Neural cell (in vitro differentiated cells): ENCODE measurements at regions not wholly inside any gene's neighbourhood (a gene's known extent, or its start where the extent isn't known, plus 50 kb on each side); places are given as distances from the start of the nearest gene placed in this dataset.

Experiments
- CTCF ChIP-seq: fragments of 450-650 bp; IDR thresholded peaks from 2 replicates; pipeline ENCODE4 v1.5.1; 2014; ENCODE audit warnings: antibody characterized with exemption, mild to moderate bottlenecking, moderate library complexity; ENCODE audit not compliant: poor library complexity, severe bottlenecking
- EZH2 ChIP-seq: fragments of 200-600, 300-800 bp; shearing (Covaris generic), sonication (generic); IDR thresholded peaks from 2 replicates; pipeline ENCODE4 v1.6.1; 2014; ENCODE audit warnings: antibody characterized with exemption, low read length, borderline replicate concordance, mild to moderate bottlenecking; ENCODE audit not compliant: insufficient read depth, poor library complexity, severe bottlenecking
- POLR2AphosphoS5 ChIP-seq: IDR thresholded peaks from 2 replicates; pipeline ENCODE4 v1.6.1; 2012
- RAD21 ChIP-seq: fragments of 450-650 bp; conservative IDR thresholded peaks from 2 replicates; pipeline ENCODE4 v1.6.1; 2014; ENCODE audit warnings: antibody characterized with exemption, mild to moderate bottlenecking, moderate library complexity
- SMC3 ChIP-seq: fragments of 450-650 bp; conservative IDR thresholded peaks from 2 replicates; pipeline ENCODE4 v1.6.1; 2014; ENCODE audit warnings: antibody characterized with exemption, mild to moderate bottlenecking, moderate library complexity; ENCODE audit not compliant: poor library complexity

DNA sequence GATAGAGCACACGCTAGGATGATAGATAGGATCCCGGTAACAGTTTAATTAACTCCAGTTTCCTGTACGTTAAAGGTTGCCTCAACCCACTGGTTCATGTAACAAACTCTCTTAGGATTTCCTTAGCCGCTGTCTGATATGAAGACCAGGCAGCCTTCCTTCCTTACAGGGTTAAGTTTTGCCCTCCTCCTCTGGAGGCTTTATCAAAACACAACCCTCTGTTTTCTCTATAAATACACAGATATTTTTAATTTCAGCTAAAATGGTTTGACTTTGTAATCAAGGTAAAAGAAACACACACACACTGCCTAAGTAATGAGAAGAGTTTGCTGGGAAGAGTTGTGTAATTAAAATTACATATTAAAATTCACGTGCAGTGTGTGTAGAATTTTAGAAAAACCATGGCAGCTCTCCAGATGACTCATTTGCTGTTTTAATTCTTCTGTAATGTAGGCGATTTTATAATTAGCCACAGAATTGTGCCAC, 369.8 kb downstream of the CSNK1G3 start:
- TF ChIP-seq CTCF (no peak), POLR2AphosphoS5 (no peak), RAD21 (no peak), EZH2 (no peak), SMC3 (no peak)
